Large intestine (tissue), 3 donors: ENCODE measurements at regions not wholly inside any gene's neighbourhood (a gene's known extent, or its start where the extent isn't known, plus 50 kb on each side); places are given as distances from the start of the nearest gene placed in this dataset.

Experiments used
- DNase-seq, 2 donors: peaks; one replicate each; pipeline versions ENCODE4 v3.0.0 to v3.0.0-alpha.2; 2013
- H3K27ac ChIP-seq: one replicate; pipeline ENCODE4 v1.5.1; 2013; ENCODE audit warnings: low read length
- H3K27me3 ChIP-seq: 2 replicates; pipeline ENCODE4 v1.6.1; 2013; ENCODE audit warnings: low read length; ENCODE audit not compliant: control insufficient read depth, insufficient read depth
- H3K36me3 ChIP-seq: 2 replicates; pipeline ENCODE4 v1.6.1; 2013; ENCODE audit warnings: low read length; ENCODE audit not compliant: control insufficient read depth, insufficient read depth
- H3K4me1 ChIP-seq: one replicate; pipeline ENCODE4 v1.6.1; 2013; ENCODE audit warnings: low read length; ENCODE audit not compliant: control insufficient read depth, insufficient read depth
- H3K4me3 ChIP-seq: one replicate; pipeline ENCODE4 v1.5.1; 2013; ENCODE audit warnings: low read length
- H3K9me3 ChIP-seq: one replicate; pipeline ENCODE4 v1.6.1; 2013; ENCODE audit warnings: mild to moderate bottlenecking, low read depth, low read length, moderate library complexity; ENCODE audit not compliant: control insufficient read depth
- WGBS: methylation state at CpG from one replicate; pipeline ENCODE4 v1.1.5; 2013; ENCODE audit warnings: low lambda C conversion rate; ENCODE audit not compliant: insufficient coverage; 5-methylcytosine and 5-hydroxymethylcytosine counted together

GRCh38 chrY:17235769-17236168, 644.3 kb downstream of the CDY2B start:
- Histone ChIP-seq H3K27ac (no peak overlapping the region), H3K27me3 (no peaks in the 10 kb centered on the region), H3K4me1 (no peaks in the 10 kb centered on the region), H3K36me3 (no peaks in the 10 kb centered on the region), H3K9me3 (no peaks in the 10 kb centered on the region), H3K4me3 (no peak overlapping the region)
- no peak for DNase-seq
- WGBS = no CpG with 5 or more reads among the region's 2 CpGs

- Histone ChIP-seq H3K9me3 (no peaks in the 10 kb centered on the region), H3K4me3 (no peak overlapping the region), H3K27ac (no peak overlapping the region), H3K27me3 (no peaks in the 10 kb centered on the region), H3K36me3 (no peaks in the 10 kb centered on the region), H3K4me1 (no peaks in the 10 kb centered on the region)
- DNase-seq = no peak
- WGBS = no CpG with 5 or more reads among the region's 3 CpGs
Measured at GRCh38 chrY:17233435-17234109, 646.4 kb downstream of the CDY2B start.

- no peaks in the 10 kb centered on the region for H3K4me1 ChIP-seq
- no peak for DNase-seq
- H3K27me3 ChIP-seq = no peaks in the 10 kb centered on the region
- H3K9me3 ChIP-seq = no peaks in the 10 kb centered on the region
- H3K36me3 ChIP-seq = no peaks in the 10 kb centered on the region
- H3K4me3 ChIP-seq = no peak overlapping the region
- no peak overlapping the region for H3K27ac ChIP-seq
- no CpG with 5 or more reads among the region's 3 CpGs for WGBS
Measured at GRCh38 chrY:17231994-17232393, 648.0 kb downstream of the CDY2B start.

GRCh38 chrY:17223502-17223901, 656.5 kb downstream of the CDY2B start:
- H3K9me3 ChIP-seq = no peaks in the 10 kb centered on the region
- H3K27me3 ChIP-seq = no peaks in the 10 kb centered on the region
- no peak overlapping the region for H3K4me3 ChIP-seq
- H3K27ac ChIP-seq = no peak overlapping the region
- no CpG with 5 or more reads among the region's 1 CpG for WGBS
- H3K36me3 ChIP-seq = no peaks in the 10 kb centered on the region
- DNase-seq = no peak
- no peaks in the 10 kb centered on the region for H3K4me1 ChIP-seq

GRCh38 chrY:17202395-17202794, 677.6 kb downstream of the CDY2B start:
- WGBS = no CpG with 5 or more reads among the region's 3 CpGs
- H3K9me3 ChIP-seq = no peaks in the 10 kb centered on the region
- H3K4me3 ChIP-seq = no peak overlapping the region
- no peak for DNase-seq
- H3K4me1 ChIP-seq = no peaks in the 10 kb centered on the region
- H3K27me3 ChIP-seq = no peaks in the 10 kb centered on the region
- no peak overlapping the region for H3K27ac ChIP-seq
- no peaks in the 10 kb centered on the region for H3K36me3 ChIP-seq

- H3K36me3 ChIP-seq = no peaks in the 10 kb centered on the region
- no peak for DNase-seq
- H3K9me3 ChIP-seq = peaks cover 4% of the 10 kb centered on the region
- no peak overlapping the region for H3K27ac ChIP-seq
- no peaks in the 10 kb centered on the region for H3K27me3 ChIP-seq
- no peaks in the 10 kb centered on the region for H3K4me1 ChIP-seq
- H3K4me3 ChIP-seq = no peak overlapping the region
Measured at GRCh38 chrY:17184299-17184698, 695.7 kb downstream of the CDY2B start.

GRCh38 chrY:17166881-17167280, 713.1 kb downstream of the CDY2B start:
- Histone ChIP-seq H3K9me3 (no peaks in the 10 kb centered on the region), H3K27me3 (no peaks in the 10 kb centered on the region), H3K4me1 (no peaks in the 10 kb centered on the region), H3K4me3 (no peak overlapping the region), H3K36me3 (no peaks in the 10 kb centered on the region), H3K27ac (no peak overlapping the region)
- WGBS = no CpG with 5 or more reads among the region's 3 CpGs
- DNase-seq = no peak

- H3K4me3 ChIP-seq = no peak overlapping the region
- no peaks in the 10 kb centered on the region for H3K36me3 ChIP-seq
- no CpG with 5 or more reads among the region's 2 CpGs for WGBS
- no peaks in the 10 kb centered on the region for H3K4me1 ChIP-seq
- no peaks in the 10 kb centered on the region for H3K9me3 ChIP-seq
- no peak for DNase-seq
- H3K27ac ChIP-seq = no peak overlapping the region
- no peaks in the 10 kb centered on the region for H3K27me3 ChIP-seq
Measured at GRCh38 chrY:17122166-17122565, 757.9 kb downstream of the CDY2B start.

GRCh38 chrY:17085303-17085702, 794.7 kb downstream of the CDY2B start:
- Histone ChIP-seq H3K4me3 (no peak overlapping the region), H3K27ac (no peak overlapping the region), H3K9me3 (no peaks in the 10 kb centered on the region), H3K4me1 (no peaks in the 10 kb centered on the region), H3K27me3 (no peaks in the 10 kb centered on the region), H3K36me3 (no peaks in the 10 kb centered on the region)
- DNase-seq = no peak

GRCh38 chrY:17079887-17080286, 800.1 kb downstream of the CDY2B start:
- WGBS = no CpG with 5 or more reads among the region's 3 CpGs

GRCh38 chrY:17067307-17067706, 812.7 kb downstream of the CDY2B start:
- H3K9me3 ChIP-seq = no peaks in the 10 kb centered on the region
- no CpG with 5 or more reads among the region's 2 CpGs for WGBS
- no peaks in the 10 kb centered on the region for H3K27me3 ChIP-seq
- no peak overlapping the region for H3K27ac ChIP-seq
- H3K4me3 ChIP-seq = no peak overlapping the region
- no peaks in the 10 kb centered on the region for H3K4me1 ChIP-seq
- no peak for DNase-seq
- no peaks in the 10 kb centered on the region for H3K36me3 ChIP-seq

More at GRCh38 chrY:17079887-17080286, 800.1 kb downstream of the CDY2B start:
- Histone ChIP-seq H3K4me3 (no peak overlapping the region), H3K36me3 (no peaks in the 10 kb centered on the region), H3K9me3 (no peaks in the 10 kb centered on the region), H3K27ac (no peak overlapping the region), H3K4me1 (no peaks in the 10 kb centered on the region), H3K27me3 (no peaks in the 10 kb centered on the region)
- no peak for DNase-seq
